ENCODE measurements at regions not wholly inside any gene's neighbourhood (a gene's known extent, or its start where the extent isn't known, plus 50 kb on each side); places are given as distances from the start of the nearest gene placed in this dataset.

DNA sequence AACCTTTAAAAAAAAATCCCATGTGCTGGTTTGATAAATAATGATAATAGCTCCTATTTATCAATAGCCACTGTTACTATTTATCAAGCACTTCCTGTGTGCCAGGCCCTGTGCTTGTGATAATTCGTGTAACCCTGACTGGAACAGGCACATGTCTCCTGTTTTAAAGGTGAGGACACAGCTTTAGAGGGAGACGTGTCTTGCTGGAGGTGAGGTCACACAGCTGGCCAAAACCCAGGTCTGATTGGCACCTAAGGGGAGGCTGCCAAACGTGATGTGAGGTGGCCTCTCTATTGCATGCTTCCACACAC, 156.6 kb downstream of the VRK1 start (continued):
- TF ChIP-seq, protein P1, sequence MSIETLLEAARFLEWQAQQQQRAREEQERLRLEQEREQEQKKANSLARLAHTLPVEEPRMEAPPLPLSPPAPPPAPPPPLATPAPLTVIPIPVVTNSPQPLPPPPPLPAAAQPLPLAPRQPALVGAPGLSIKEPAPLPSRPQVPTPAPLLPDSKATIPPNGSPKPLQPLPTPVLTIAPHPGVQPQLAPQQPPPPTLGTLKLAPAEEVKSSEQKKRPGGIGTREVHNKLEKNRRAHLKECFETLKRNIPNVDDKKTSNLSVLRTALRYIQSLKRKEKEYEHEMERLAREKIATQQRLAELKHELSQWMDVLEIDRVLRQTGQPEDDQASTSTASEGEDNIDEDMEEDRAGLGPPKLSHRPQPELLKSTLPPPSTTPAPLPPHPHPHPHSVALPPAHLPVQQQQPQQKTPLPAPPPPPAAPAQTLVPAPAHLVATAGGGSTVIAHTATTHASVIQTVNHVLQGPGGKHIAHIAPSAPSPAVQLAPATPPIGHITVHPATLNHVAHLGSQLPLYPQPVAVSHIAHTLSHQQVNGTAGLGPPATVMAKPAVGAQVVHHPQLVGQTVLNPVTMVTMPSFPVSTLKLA (IDR thresholded peaks at IDR 0.05) = no peak
- no peak for TF ChIP-seq RORA (CRISPR knock-in tag; IDR thresholded peaks at IDR 0.05)
- TF ChIP-seq AGO1 (IDR thresholded peaks at IDR 0.05; ENCODE audit: low read depth, low read length, poor library complexity, severe bottlenecking) = no peak
- TF ChIP-seq ZFP36 (IDR thresholded peaks at IDR 0.05; ENCODE audit: borderline replicate concordance, low read depth, low read length, partially characterized antibody) = no peak
- TF ChIP-seq ZNF597 (CRISPR knock-in tag; IDR thresholded peaks at IDR 0.05) = no peak
- no peak for TF ChIP-seq ATF5 (CRISPR knock-in tag; IDR thresholded peaks at IDR 0.05; ENCODE audit: low read depth)
- TF ChIP-seq ZNF121 (CRISPR knock-in tag; IDR thresholded peaks at IDR 0.05) = no peak
- TF ChIP-seq ZNF7 (CRISPR knock-in tag; IDR thresholded peaks at IDR 0.05) = no peak
- no peak for TF ChIP-seq POLR2AphosphoS5 (IDR thresholded peaks at IDR 0.05; ENCODE audit: low read depth, low read length)
- TF ChIP-seq DNMT3B (CRISPR knock-in tag; conservative IDR thresholded peaks at IDR 0.05) = no peak

GRCh38 chr14:96956464-96957239, 159.5 kb downstream of the VRK1 start:
- Histone ChIP-seq H3K9me3 (ENCODE audit: low read length) (no peaks in the 10 kb centered on the region), H4K20me1 (ENCODE audit: insufficient read depth, low read length) (no peaks in the 10 kb centered on the region), H3K4me3 (replicated peaks in 1 of 3; ENCODE audit: insufficient read depth in 1 of 3, low read depth in 2 of 3, low read length in 3 of 3) (no peak overlapping the region), H2AFZ (ENCODE audit: low read length) (no peak overlapping the region), H3K4me1 (ENCODE audit: insufficient read depth, low read length) (no peaks in the 10 kb centered on the region), H3K9ac (ENCODE audit: insufficient read depth, low read depth, low read length) (no peak overlapping the region), H3K36me3 (replicated peaks in 1 of 2; ENCODE audit: control insufficient read depth in 1 of 2, insufficient read depth in 2 of 2, low read length in 2 of 2) (no peaks in the 10 kb centered on the region), H3K27ac (ENCODE audit: extremely low read length, insufficient read depth, low read length) (no peak overlapping the region), H3K4me2 (ENCODE audit: low read depth, low read length) (no peak overlapping the region), H3K79me2 (ENCODE audit: insufficient read depth, low read length) (no peaks in the 10 kb centered on the region), H3K27me3 (ENCODE audit: control insufficient read depth in 1 of 2, insufficient read depth in 2 of 2, low read length in 2 of 2) (no peaks in the 10 kb centered on the region)
- WGBS (ENCODE audit: low lambda C conversion rate) = 32% methylated on average over 9 of the region's 10 CpGs
- no peak for DNase-seq (ENCODE audit: low spot score)
- CTCF ChIA-PET (ENCODE audit: low intra/inter-chr PET ratio, low total read pairs) = no interaction called here
- POLR2A ChIA-PET = no interaction called here
- intact Hi-C loops (cut with micrococcal nuclease; ENCODE audit: unreplicated experiment) (no loop called here), in situ Hi-C loops (cut with HindIII; ENCODE audit: extremely low pct_ligation_motif_present, low pct_unique_long_range_greater_than_20kb) (no loop called here)
- no TSS peak for BruUV-seq (replicated peaks)
- no peak for ATAC-seq
- FAIRE-seq = no peak
- TF ChIP-seq CENPX (CRISPR knock-in tag; IDR thresholded peaks at IDR 0.05) (no peak), MTA3 (CRISPR knock-in tag; IDR thresholded peaks at IDR 0.05) (no peak), FOXK1 (CRISPR knock-in tag; IDR thresholded peaks at IDR 0.05; ENCODE audit: borderline replicate concordance, low read depth) (no peak), ZNF720 (CRISPR knock-in tag; IDR thresholded peaks at IDR 0.05) (no peak), HNF1A (IDR thresholded peaks at IDR 0.05; ENCODE audit: low read depth) (no peak), HNF1A (CRISPR knock-in tag; IDR thresholded peaks at IDR 0.05; ENCODE audit: borderline replicate concordance) (no peak)
- TF ChIP-seq, protein P2, sequence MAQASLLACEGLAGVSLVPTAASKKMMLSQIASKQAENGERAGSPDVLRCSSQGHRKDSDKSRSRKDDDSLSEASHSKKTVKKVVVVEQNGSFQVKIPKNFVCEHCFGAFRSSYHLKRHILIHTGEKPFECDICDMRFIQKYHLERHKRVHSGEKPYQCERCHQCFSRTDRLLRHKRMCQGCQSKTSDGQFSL (CRISPR knock-in tag; IDR thresholded peaks at IDR 0.05) = no peak

Measured in HepG2 (cell line).